DMS 273 (cell line): ENCODE measurements at regions not wholly inside any gene's neighbourhood (a gene's known extent, or its start where the extent isn't known, plus 50 kb on each side); places are given as distances from the start of the nearest gene placed in this dataset.

ENCODE experiments used
- DNase-seq: peaks from one replicate; lab custom pipeline; 2025; ENCODE audit not compliant: unreplicated experiment; lab: John Stamatoyannopoulos, UW

DNA sequence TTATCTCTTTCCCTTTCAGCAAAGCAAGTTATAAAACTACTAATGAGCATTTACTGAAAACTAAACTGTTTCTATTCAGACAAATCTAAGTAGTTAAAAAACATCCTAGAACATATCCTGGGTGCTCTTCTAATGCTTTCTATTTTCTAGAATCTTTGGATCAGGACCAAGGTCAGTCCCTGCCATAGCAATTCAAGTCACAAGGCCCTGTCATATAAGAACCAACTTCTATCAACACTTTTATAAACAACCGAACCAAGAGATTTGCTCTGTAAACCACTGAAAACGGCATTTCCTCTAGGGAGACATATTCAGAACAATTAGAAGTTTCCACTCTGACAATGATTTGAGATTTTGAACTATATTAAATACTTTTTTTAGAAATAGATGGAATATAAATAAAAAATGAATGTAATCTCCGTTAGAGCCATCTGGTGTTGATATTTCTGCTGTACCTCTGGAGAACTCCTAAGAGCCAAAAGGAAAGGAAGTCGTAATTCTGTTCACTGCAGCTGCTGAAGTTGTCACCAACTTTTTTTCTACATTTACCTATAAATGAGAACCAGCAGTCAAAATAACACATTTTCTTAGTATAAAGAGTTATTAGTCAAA lies 51.4 kb upstream of the LGSN start:
- no peak for DNase-seq

GRCh38 chr6:63372951-63373533 lies 53.3 kb upstream of the LGSN start:
- no peak for DNase-seq

- DNase-seq: no peak
Observed at GRCh38 chr6:63389191-63389844, 69.5 kb upstream of the LGSN start.

DNA sequence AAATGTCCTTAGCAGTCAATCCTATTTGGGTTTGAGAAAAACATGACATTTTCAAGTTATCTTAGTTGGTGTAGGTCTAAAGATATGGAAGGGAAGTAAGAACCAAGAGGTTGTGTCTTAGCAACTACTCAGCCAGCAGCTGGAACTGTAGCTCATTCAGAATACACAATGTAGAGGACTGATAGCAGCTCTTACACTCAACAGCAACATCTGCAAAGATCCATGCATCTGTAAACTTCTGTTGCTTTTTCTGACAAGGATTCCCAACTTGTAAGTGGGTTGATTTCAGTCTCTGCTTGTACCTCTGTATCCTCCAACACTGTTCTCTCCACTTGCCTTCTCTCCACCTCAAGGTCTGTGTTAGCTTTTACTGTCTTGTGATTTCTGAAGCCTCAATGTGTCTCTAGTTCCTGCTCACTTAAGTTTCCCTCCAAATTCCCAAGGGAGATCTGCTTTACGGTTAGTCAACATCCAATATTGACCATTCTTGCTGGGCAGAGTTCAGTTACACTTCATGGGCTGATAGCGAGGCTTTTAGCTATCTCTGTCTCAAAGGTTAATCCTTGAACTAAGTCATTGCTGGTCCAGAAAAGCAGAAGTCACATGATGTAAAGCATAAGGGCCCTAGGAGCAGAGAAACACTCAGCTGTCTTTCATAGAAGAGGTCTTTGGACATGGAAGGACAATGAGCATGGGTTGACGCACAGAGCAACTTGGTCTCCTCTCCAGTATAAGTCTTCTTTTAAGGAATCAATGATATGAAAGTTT lies 71.6 kb upstream of the LGSN start:
- DNase-seq: no peak

- no peak for DNase-seq
Observed at GRCh38 chr6:63392092-63392724, 72.4 kb upstream of the LGSN start.

GRCh38 chr6:63394656-63395308 lies 75.0 kb upstream of the LGSN start:
- no peak for DNase-seq

DNA sequence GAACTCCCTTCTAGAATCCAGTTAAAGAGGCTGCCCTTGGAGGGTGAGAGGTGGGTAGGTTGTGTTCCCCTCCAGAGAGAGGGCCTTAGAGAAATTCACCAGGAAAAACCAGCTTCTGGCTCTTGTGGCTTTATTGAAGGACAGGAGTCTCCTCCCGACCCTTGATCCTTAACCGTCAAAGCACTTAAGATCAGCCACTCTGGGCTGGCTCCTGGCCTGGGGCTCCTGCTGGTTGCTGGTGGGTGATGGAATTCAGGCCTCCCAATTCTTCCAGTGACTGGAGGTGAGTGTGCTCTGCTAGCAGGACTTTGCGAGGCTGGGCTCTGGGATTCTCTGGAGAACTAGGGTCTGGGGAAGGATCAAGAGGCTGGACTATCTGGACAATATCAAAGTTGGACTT lies 75.6 kb upstream of the LGSN start:
- DNase-seq: no peak

GRCh38 chr6:63403725-63404124 lies 83.9 kb upstream of the LGSN start:
- DNase-seq: no peak

GRCh38 chr6:63410435-63411426 lies 90.9 kb upstream of the LGSN start:
- no peak for DNase-seq

GRCh38 chr6:63415286-63415685 lies 95.5 kb upstream of the LGSN start:
- no peak for DNase-seq

GRCh38 chr6:63418741-63419140 lies 99.0 kb upstream of the LGSN start:
- DNase-seq: no peak

GRCh38 chr6:63424636-63425035 lies 104.9 kb upstream of the LGSN start:
- DNase-seq: no peak

- no peak for DNase-seq
Observed at GRCh38 chr6:63425493-63425892, 105.7 kb upstream of the LGSN start.

- DNase-seq: no peak
Observed at GRCh38 chr6:63426844-63427243, 107.1 kb upstream of the LGSN start.

GRCh38 chr6:63427951-63428350 lies 108.2 kb upstream of the LGSN start:
- no peak for DNase-seq

- no peak for DNase-seq
Observed at GRCh38 chr6:63430985-63431519, 111.3 kb upstream of the LGSN start.

- no peak for DNase-seq
Observed at GRCh38 chr6:63434943-63435342, 115.2 kb upstream of the LGSN start.

- no peak for DNase-seq
Observed at GRCh38 chr6:63436356-63436755, 116.6 kb upstream of the LGSN start.

GRCh38 chr6:63437058-63437457 lies 117.3 kb upstream of the LGSN start:
- DNase-seq: no peak

GRCh38 chr6:63440057-63440456 lies 120.3 kb upstream of the LGSN start:
- no peak for DNase-seq
